Lung (tissue), 11 donors: ENCODE measurements at regions not wholly inside any gene's neighbourhood (a gene's known extent, or its start where the extent isn't known, plus 50 kb on each side); places are given as distances from the start of the nearest gene placed in this dataset.

Experiments
- ATAC-seq: fragments of 200-7000 bp; cut with Tn5 transposase; one replicate; pipeline ENCODE4 v1.9.1; 2020; ENCODE audit warnings: moderate number of reproducible peaks; ENCODE audit not compliant: insufficient read depth, low FRiP score
- DNase-seq, 3 donors: peaks; one replicate each; pipeline ENCODE4 v3.0.0-alpha.2; 2013 to 2017
- H3K27ac ChIP-seq, 2 donors: one replicate each; pipeline ENCODE4 v1.5.1; 2013; ENCODE audit warnings: mild to moderate bottlenecking in 2 of 2, moderate library complexity in 2 of 2, control low read depth in 1 of 2, inconsistent platforms in 1 of 2, low read depth in 1 of 2, low read length in 1 of 2
- H3K27me3 ChIP-seq, 3 donors: one replicate each; pipeline ENCODE4 v1.5.1; 2013; ENCODE audit warnings: low read length in 2 of 3; ENCODE audit not compliant: control insufficient read depth in 3 of 3, insufficient read depth in 3 of 3
- H3K36me3 ChIP-seq, 4 donors: one replicate each; pipeline ENCODE4 v1.5.1; 2013; ENCODE audit warnings: low read length in 4 of 4, mild to moderate bottlenecking in 1 of 4, moderate library complexity in 1 of 4; ENCODE audit not compliant: control insufficient read depth in 4 of 4, insufficient read depth in 4 of 4
- H3K4me1 ChIP-seq, 5 donors: one replicate each; pipeline ENCODE4 v1.5.1; 2013; ENCODE audit warnings: low read length in 5 of 5, mild to moderate bottlenecking in 2 of 5, moderate library complexity in 1 of 5; ENCODE audit not compliant: control insufficient read depth in 5 of 5, insufficient read depth in 5 of 5
- H3K4me3 ChIP-seq: one replicate; pipeline ENCODE4 v1.5.1; 2013; ENCODE audit warnings: mild to moderate bottlenecking, control low read depth, moderate library complexity
- H3K9ac ChIP-seq, 2 donors: one replicate each; pipeline ENCODE4 v1.5.1; 2013; ENCODE audit warnings: low read length in 2 of 2, control low read depth in 1 of 2; ENCODE audit not compliant: insufficient read depth in 1 of 2
- H3K9me3 ChIP-seq, 4 donors: one replicate each; pipeline ENCODE4 v1.5.1; 2013; ENCODE audit warnings: low read length in 3 of 4, mild to moderate bottlenecking in 1 of 4, moderate library complexity in 1 of 4; ENCODE audit not compliant: control insufficient read depth in 4 of 4, insufficient read depth in 3 of 4
- CTCF ChIP-seq: IDR thresholded peaks from 2 replicates; pipeline ENCODE4 v1.5.1; 2012; ENCODE audit warnings: mild to moderate bottlenecking; ENCODE audit errors: control extremely low read depth, extremely low read depth
- WGBS, 2 donors: extraction: QIAGEN DNeasy Blood & Tissue Kit; methylation state at CpG; one replicate each; pipeline ENCODE4 v1.1.7; 2013; 5-methylcytosine and 5-hydroxymethylcytosine counted together
- donor health status: control.
- donor health status: control.
- donor health status: Bipolar disorder and iron deficiency.
- donor health status: healthy.
- donor health status: DM: yes; HTN: yes; CAD: no.

- DNase-seq, result no peak
Observed at GRCh38 chr13:61916483-61916882, 500.8 kb upstream of the PCDH20 start.

GRCh38 chr13:61913183-61913582 lies 497.5 kb upstream of the PCDH20 start:
- H3K4me3 ChIP-seq, result no peak overlapping the region
- WGBS, 2 donors, result 87 to 90% methylated on average over 1 of the region's 1 CpG
- no peaks in the 10 kb centered on the region for H3K9me3 ChIP-seq
- DNase-seq (no peak), ATAC-seq (no peak)
- no peak for TF ChIP-seq CTCF
- H3K9ac ChIP-seq, result no peak overlapping the region
- H3K27me3 ChIP-seq, result no peaks in the 10 kb centered on the region
- H3K27ac ChIP-seq, result no peak overlapping the region
- no peaks in the 10 kb centered on the region for H3K4me1 ChIP-seq
- no peaks in the 10 kb centered on the region for H3K36me3 ChIP-seq

More at GRCh38 chr13:61916483-61916882, 500.8 kb upstream of the PCDH20 start:
- Histone ChIP-seq H3K36me3 (no peaks in the 10 kb centered on the region), H3K4me3 (no peak overlapping the region), H3K9me3 (peaks cover 0 to 5% (median 0%) of the 10 kb centered on the region in 4 donors), H3K27me3 (no peaks in the 10 kb centered on the region), H3K27ac (no peak overlapping the region), H3K9ac (no peak overlapping the region), H3K4me1 (no peaks in the 10 kb centered on the region)
- TF ChIP-seq CTCF, result no peak
- 81 to 87% methylated on average over 1 of the region's 1 CpG for WGBS, 2 donors
- ATAC-seq, result no peak

GRCh38 chr13:61908906-61909615 lies 493.4 kb upstream of the PCDH20 start:
- TF ChIP-seq CTCF, result no peak
- Histone ChIP-seq H3K9ac (no peak overlapping the region), H3K36me3 (no peaks in the 10 kb centered on the region), H3K9me3 (no peaks in the 10 kb centered on the region), H3K4me3 (no peak overlapping the region), H3K4me1 (no peaks in the 10 kb centered on the region), H3K27me3 (no peaks in the 10 kb centered on the region), H3K27ac (no peak overlapping the region)
- ATAC-seq (no peak), DNase-seq (no peak)
- 78 to 83% methylated on average over 3 of the region's 3 CpGs for WGBS, 2 donors

GRCh38 chr13:61905054-61905453 lies 489.4 kb upstream of the PCDH20 start:
- Histone ChIP-seq H3K4me3 (no peak overlapping the region), H3K9me3 (no peaks in the 10 kb centered on the region), H3K27me3 (no peaks in the 10 kb centered on the region), H3K27ac (no peak overlapping the region), H3K9ac (no peak overlapping the region), H3K4me1 (no peaks in the 10 kb centered on the region), H3K36me3 (no peaks in the 10 kb centered on the region)
- 84 to 86% methylated on average over 2 of the region's 2 CpGs for WGBS, 2 donors
- no peak for DNase-seq
- TF ChIP-seq CTCF, result no peak
- ATAC-seq, result no peak
